HepG2 (cell line): ENCODE measurements at regions not wholly inside any gene's neighbourhood (a gene's known extent, or its start where the extent isn't known, plus 50 kb on each side); places are given as distances from the start of the nearest gene placed in this dataset.

Experiments used
- ATAC-seq: fragments of 200-7000 bp; cut with Tn5 transposase; 3 replicates; pipeline ENCODE4 v1.9.1; 2020; ENCODE audit warnings: mild to moderate bottlenecking, moderate library complexity
- BruUV-seq: library from RNA; stranded (reverse); fragments of 400-500 nt; replicated peaks from 2 replicates; lab custom pipeline; 2021; lab: Mats Ljungman, UMichigan
- CTCF ChIA-PET: fragments of 300-600 bp; formaldehyde crosslinking; extraction: SDS; loops from one replicate; lab custom pipeline; 2021; ENCODE audit warnings: low total read pairs, inconsistent platforms, low intra/inter-chr PET ratio; lab: Yijun Ruan, JAX
- POLR2A ChIA-PET: fragments of 350-600 bp; sonication (Branson Sonifier 250); formaldehyde crosslinking; loops from one replicate; lab custom pipeline; 2020; ENCODE audit warnings: antibody characterized with exemption, inconsistent platforms; lab: Yijun Ruan, JAX
- DNase-seq: peaks from one replicate; pipeline ENCODE4 v3.0.0-alpha.2; 2015; ENCODE audit warnings: low spot score
- FAIRE-seq: peaks from 3 replicates; lab custom pipeline; 2011; peaks lifted over from hg19 to GRCh38; lab: Jason Lieb, UNC
- H2AFZ ChIP-seq: one replicate; pipeline ENCODE4 v1.6.1; 2011; ENCODE audit warnings: low read length, inconsistent platforms
- H3K27ac ChIP-seq: fragments of 300-600 bp; 3 replicates; pipeline ENCODE4 v1.8.0; 2011; ENCODE audit warnings: mixed run types, mild to moderate bottlenecking, mixed read lengths, low read length, inconsistent platforms; ENCODE audit not compliant: insufficient read depth; ENCODE audit errors: extremely low read length
- H3K27me3 ChIP-seq, 2 experiments: fragments of 200-600 bp in 1 of 2; 2 replicates in 1 of 2; 3 replicates in 1 of 2; pipeline versions ENCODE4 v1.6.0 to v1.8.0; 2011; ENCODE audit warnings: low read length in 2 of 2, mild to moderate bottlenecking in 2 of 2, moderate library complexity in 2 of 2, inconsistent platforms in 1 of 2; ENCODE audit not compliant: insufficient read depth in 2 of 2, control insufficient read depth in 1 of 2
- H3K36me3 ChIP-seq, 2 experiments: fragments of 200-600 bp in 1 of 2; replicated peaks in 1 of 2; 2 replicates in 1 of 2; 3 replicates in 1 of 2; pipeline versions ENCODE4 v1.5.1 to v1.8.0; 2011; ENCODE audit warnings: low read length in 2 of 2, inconsistent platforms in 1 of 2; ENCODE audit not compliant: insufficient read depth in 2 of 2, control insufficient read depth in 1 of 2
- H3K4me1 ChIP-seq: 2 replicates; pipeline ENCODE4 v1.5.1; 2012; ENCODE audit warnings: low read length, inconsistent platforms; ENCODE audit not compliant: insufficient read depth
- H3K4me2 ChIP-seq: 2 replicates; pipeline ENCODE4 v1.6.0; 2011; ENCODE audit warnings: low read depth, low read length, inconsistent platforms
- H3K4me3 ChIP-seq, 3 experiments: fragments of 200-600 bp in 1 of 3; sonication (generic), shearing (Covaris generic) in 1 of 3; replicated peaks in 1 of 3; 2 replicates each; pipeline ENCODE4 v1.5.1; 2011 to 2016; ENCODE audit warnings: low read length in 3 of 3, inconsistent platforms in 2 of 3, low read depth in 2 of 3, mild to moderate bottlenecking in 2 of 3, control low read depth in 1 of 3, mixed read lengths in 1 of 3; ENCODE audit not compliant: insufficient read depth in 1 of 3
- H3K79me2 ChIP-seq: one replicate; pipeline ENCODE4 v1.6.1; 2011; ENCODE audit warnings: low read length, inconsistent platforms; ENCODE audit not compliant: insufficient read depth
- H3K9ac ChIP-seq: 2 replicates; pipeline ENCODE4 v1.6.0; 2011; ENCODE audit warnings: mild to moderate bottlenecking, low read depth, low read length, inconsistent platforms; ENCODE audit not compliant: insufficient read depth
- H3K9me3 ChIP-seq: 2 replicates; pipeline ENCODE4 v1.5.1; 2012; ENCODE audit warnings: mild to moderate bottlenecking, low read length
- H4K20me1 ChIP-seq: 2 replicates; pipeline ENCODE4 v1.6.0; 2011; ENCODE audit warnings: inconsistent platforms, mild to moderate bottlenecking, low read length, moderate library complexity; ENCODE audit not compliant: insufficient read depth
- HNF4A ChIP-seq: sonication (generic); formaldehyde crosslinking; IDR thresholded peaks from 2 replicates; pipeline ENCODE4 v1.4.0; 2020; ENCODE audit warnings: missing genetic modification reagents
- MEF2D ChIP-seq: sonication (generic); formaldehyde crosslinking; IDR thresholded peaks from 2 replicates; pipeline ENCODE4 v1.5.1; 2020; ENCODE audit warnings: mild to moderate bottlenecking, missing genetic modification reagents
- NFKB2 ChIP-seq: sonication (generic); formaldehyde crosslinking; IDR thresholded peaks from 2 replicates; pipeline ENCODE4 v1.4.0; 2020; ENCODE audit warnings: missing genetic modification reagents, borderline replicate concordance
- SALL2 ChIP-seq: sonication (generic); formaldehyde crosslinking; IDR thresholded peaks from 2 replicates; pipeline ENCODE4 v1.8.1; 2023; ENCODE audit warnings: mild to moderate bottlenecking, missing genetic modification reagents, inconsistent platforms
- SRSF9 ChIP-seq: fragments of 200-400 bp; formaldehyde crosslinking; IDR thresholded peaks from 2 replicates; pipeline ENCODE4 v1.6.1; 2018; ENCODE audit warnings: borderline replicate concordance, mild to moderate bottlenecking, low read depth, low read length; ENCODE audit not compliant: insufficient read depth, poor library complexity, severe bottlenecking
- ZFP36L1 ChIP-seq: sonication (generic); formaldehyde crosslinking; IDR thresholded peaks from 2 replicates; pipeline ENCODE4 v1.8.0; 2022; ENCODE audit warnings: mild to moderate bottlenecking, missing genetic modification reagents, moderate library complexity
- ZFX ChIP-seq: sonication (generic); formaldehyde crosslinking; IDR thresholded peaks from 2 replicates; pipeline ENCODE4 v1.4.0; 2020; ENCODE audit warnings: mild to moderate bottlenecking, low read depth, missing genetic modification reagents, moderate library complexity
- ZNF274 ChIP-seq: sonication (generic); formaldehyde crosslinking; IDR thresholded peaks from 2 replicates; pipeline ENCODE4 v1.5.1; 2020; ENCODE audit warnings: mild to moderate bottlenecking, missing genetic modification reagents
- ZNF317 ChIP-seq: sonication (generic); formaldehyde crosslinking; IDR thresholded peaks from 2 replicates; pipeline ENCODE4 v1.5.0; 2020; ENCODE audit warnings: mild to moderate bottlenecking, missing genetic modification reagents
- ZNF776 ChIP-seq: sonication (generic); formaldehyde crosslinking; IDR thresholded peaks from 2 replicates; pipeline ENCODE4 v1.4.0; 2020; ENCODE audit warnings: mild to moderate bottlenecking, missing genetic modification reagents
- ZSCAN20 ChIP-seq: sonication (generic); formaldehyde crosslinking; IDR thresholded peaks from 2 replicates; pipeline ENCODE4 v1.4.0; 2020; ENCODE audit warnings: missing genetic modification reagents, mild to moderate bottlenecking, borderline replicate concordance
- ZSCAN25 ChIP-seq: sonication (generic); formaldehyde crosslinking; IDR thresholded peaks from 2 replicates; pipeline ENCODE4 v1.8.0; 2022; ENCODE audit warnings: mild to moderate bottlenecking, missing genetic modification reagents
- WGBS: methylation state at CpG from one replicate; pipeline ENCODE4 v1.1.6; 2017; ENCODE audit warnings: low lambda C conversion rate; 5-methylcytosine and 5-hydroxymethylcytosine counted together
- in situ Hi-C: cut with HindIII; loops from 2 replicates; pipeline ENCODE4 v1.10.0; 2017; ENCODE audit warnings: low pct_unique_long_range_greater_than_20kb; ENCODE audit not compliant: extremely low pct_ligation_motif_present
- intact Hi-C: fragments of 100-400 bp; cut with micrococcal nuclease; formaldehyde crosslinking; loops from one replicate; pipeline ENCODE4 v1.10.0; 2022; ENCODE audit not compliant: unreplicated experiment
- TF ChIP-seq, protein P1 (sequence below): sonication (generic); formaldehyde crosslinking; IDR thresholded peaks from 2 replicates; pipeline ENCODE4 v1.4.0; 2020; ENCODE audit warnings: missing genetic modification reagents

GRCh38 chr2:155972916-155973315 is 359.6 kb downstream of the NR4A2 start:
- DNase-seq (no peak), FAIRE-seq (no peak), ATAC-seq (no peak)
- Histone ChIP-seq H3K9ac (no peak overlapping the region), H3K27me3 (no peaks in the 10 kb centered on the region), H3K4me3 (no peak overlapping the region), H3K4me2 (no peak overlapping the region), H2AFZ (no peak overlapping the region), H3K4me1 (peaks cover 44% of the 10 kb centered on the region), H3K36me3 (no peaks in the 10 kb centered on the region), H3K79me2 (no peaks in the 10 kb centered on the region), H4K20me1 (no peaks in the 10 kb centered on the region), H3K9me3 (no peaks in the 10 kb centered on the region), H3K27ac (no peak overlapping the region)
- CTCF ChIA-PET, result no interaction called here
- no TSS peak for BruUV-seq
- in situ Hi-C loops, result no loop called here
- TF ChIP-seq ZSCAN25 (CRISPR knock-in tag) (no peak), ZNF776 (CRISPR knock-in tag) (no peak), ZNF317 (no peak), NFKB2 (CRISPR knock-in tag) (no peak), ZFP36L1 (CRISPR knock-in tag) (no peak), SALL2 (CRISPR knock-in tag) (no peak), SRSF9 (no peak), HNF4A (no peak), ZFX (CRISPR knock-in tag) (no peak), ZNF274 (CRISPR knock-in tag) (no peak), ZSCAN20 (CRISPR knock-in tag) (no peak), MEF2D (CRISPR knock-in tag) (no peak)
- TF ChIP-seq, protein P1, sequence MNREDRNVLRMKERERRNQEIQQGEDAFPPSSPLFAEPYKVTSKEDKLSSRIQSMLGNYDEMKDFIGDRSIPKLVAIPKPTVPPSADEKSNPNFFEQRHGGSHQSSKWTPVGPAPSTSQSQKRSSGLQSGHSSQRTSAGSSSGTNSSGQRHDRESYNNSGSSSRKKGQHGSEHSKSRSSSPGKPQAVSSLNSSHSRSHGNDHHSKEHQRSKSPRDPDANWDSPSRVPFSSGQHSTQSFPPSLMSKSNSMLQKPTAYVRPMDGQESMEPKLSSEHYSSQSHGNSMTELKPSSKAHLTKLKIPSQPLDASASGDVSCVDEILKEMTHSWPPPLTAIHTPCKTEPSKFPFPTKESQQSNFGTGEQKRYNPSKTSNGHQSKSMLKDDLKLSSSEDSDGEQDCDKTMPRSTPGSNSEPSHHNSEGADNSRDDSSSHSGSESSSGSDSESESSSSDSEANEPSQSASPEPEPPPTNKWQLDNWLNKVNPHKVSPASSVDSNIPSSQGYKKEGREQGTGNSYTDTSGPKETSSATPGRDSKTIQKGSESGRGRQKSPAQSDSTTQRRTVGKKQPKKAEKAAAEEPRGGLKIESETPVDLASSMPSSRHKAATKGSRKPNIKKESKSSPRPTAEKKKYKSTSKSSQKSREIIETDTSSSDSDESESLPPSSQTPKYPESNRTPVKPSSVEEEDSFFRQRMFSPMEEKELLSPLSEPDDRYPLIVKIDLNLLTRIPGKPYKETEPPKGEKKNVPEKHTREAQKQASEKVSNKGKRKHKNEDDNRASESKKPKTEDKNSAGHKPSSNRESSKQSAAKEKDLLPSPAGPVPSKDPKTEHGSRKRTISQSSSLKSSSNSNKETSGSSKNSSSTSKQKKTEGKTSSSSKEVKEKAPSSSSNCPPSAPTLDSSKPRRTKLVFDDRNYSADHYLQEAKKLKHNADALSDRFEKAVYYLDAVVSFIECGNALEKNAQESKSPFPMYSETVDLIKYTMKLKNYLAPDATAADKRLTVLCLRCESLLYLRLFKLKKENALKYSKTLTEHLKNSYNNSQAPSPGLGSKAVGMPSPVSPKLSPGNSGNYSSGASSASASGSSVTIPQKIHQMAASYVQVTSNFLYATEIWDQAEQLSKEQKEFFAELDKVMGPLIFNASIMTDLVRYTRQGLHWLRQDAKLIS (CRISPR knock-in tag), result no peak
- 82% methylated on average over 2 of the region's 2 CpGs for WGBS
- POLR2A ChIA-PET, result no interaction called here
- intact Hi-C loops, result loop anchor here (10.0 kb wide), 1 partner anchor 362 kb away; the partner anchor contains the start of gene NR4A2
